GM18498 (cell line): ENCODE measurements at regions not wholly inside any gene's neighbourhood (a gene's known extent, or its start where the extent isn't known, plus 50 kb on each side); places are given as distances from the start of the nearest gene placed in this dataset.
"Not testable (repeated sequence)": the region's sequence is repeated elsewhere in the genome, so short reads cannot be mapped to it uniquely, and the experiment has no call there.

Experiments
- ATAC-seq: cut with Tn5 transposase; IDR thresholded peaks from one replicate; pipeline ENCODE4 v1.9.1; 2021; ENCODE audit warnings: mild to moderate bottlenecking, moderate library complexity; ENCODE audit not compliant: unreplicated experiment

- no peak for ATAC-seq
Observed at GRCh38 chr9:106038266-106039001, 344.1 kb downstream of the TMEM38B start.

DNA sequence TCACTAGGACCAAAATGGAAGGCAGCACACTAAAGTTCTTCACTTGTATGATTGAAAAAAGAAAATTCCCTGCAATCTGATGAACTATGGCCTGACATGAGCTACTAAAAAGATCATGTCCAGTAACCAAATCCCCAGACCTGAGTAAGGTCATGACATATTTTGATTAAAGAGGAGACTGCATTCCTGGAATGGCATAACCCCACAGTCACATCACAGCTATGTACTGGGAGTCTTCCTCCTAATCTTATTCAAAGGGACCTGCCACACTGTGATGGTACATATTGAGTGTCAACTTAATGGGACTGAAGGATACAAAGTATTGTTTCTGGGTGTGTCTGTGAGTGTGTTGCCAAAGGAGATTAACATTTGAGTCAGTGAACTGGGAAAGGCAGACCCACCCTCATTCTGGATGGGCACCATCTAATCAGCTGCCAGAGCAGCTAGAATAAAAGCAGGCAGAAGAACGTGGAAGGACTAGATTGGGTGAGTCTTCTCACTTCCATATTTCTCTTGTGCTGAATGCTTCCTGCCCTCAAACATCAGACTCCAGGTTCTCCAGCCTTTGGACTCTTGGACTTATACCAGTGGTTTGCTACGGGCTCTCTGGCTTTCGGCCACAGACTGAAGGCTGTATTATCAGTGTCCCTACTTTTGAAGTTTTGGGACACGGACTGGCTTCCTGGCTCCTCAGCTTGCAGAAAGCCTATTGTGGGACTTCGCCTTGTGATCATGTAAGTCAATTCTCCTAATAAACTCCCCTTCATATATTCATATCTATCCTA lies 345.0 kb downstream of the TMEM38B start:
- ATAC-seq = no peak

DNA sequence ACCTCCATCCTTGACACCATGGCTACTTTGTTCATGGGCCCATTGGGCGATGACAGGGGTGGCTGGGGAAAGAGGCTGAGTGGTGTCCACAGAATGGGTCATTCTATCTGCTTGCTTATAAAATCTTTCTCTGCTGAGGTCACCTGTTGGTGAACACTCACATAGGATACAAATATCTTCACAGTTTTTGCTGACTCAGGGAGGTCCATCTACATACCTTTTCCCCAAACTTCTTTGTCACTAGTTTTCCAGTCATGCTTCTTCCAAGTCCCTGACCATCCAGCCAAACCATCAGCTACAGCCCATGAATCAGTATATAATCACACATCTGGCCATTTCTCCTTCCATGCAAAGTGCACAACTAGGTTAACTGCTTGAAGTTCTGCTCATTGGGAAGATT lies 347.6 kb downstream of the TMEM38B start:
- ATAC-seq = not testable (repeated sequence)

DNA sequence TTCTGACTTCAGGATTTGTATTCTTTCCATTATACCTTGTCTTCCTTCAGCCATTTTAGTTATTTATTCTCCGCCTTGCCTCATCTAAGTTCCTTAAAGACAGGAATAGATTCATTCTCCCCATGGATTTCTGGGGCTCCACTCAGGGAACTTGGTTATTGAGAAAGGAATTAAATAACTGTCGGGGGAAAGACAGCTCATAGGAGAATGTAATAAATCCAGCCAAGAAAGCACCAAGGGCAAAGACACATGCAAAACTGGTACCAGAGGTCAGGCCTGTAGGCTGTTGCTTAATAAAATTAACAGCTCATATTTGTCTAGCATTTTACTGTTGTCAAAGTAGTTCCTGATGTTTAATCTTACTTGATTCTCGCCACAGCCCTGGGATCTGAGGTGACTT lies 357.2 kb downstream of the TMEM38B start:
- ATAC-seq = no peak

- no peak for ATAC-seq
Observed at GRCh38 chr9:106052166-106052565, 357.8 kb downstream of the TMEM38B start.

DNA sequence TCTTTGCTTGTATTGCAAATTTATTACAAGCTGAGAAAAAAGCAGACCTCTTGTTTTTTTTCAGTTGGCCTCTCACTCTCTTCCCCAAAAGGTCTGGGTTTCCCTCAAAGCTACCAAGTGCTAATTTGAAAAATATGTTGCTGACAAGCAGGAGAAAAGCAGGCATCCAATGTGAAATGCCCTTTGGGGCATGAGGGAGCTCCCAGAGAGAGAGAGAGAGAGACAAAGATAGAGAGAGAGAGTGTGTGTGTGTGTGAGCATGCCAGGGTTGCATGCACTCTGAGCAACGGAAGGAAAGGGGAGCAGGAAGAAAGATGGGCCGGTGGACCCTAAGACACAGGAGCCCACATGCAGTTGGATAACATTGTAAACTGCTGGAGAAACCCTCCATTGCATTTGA lies 358.4 kb downstream of the TMEM38B start:
- ATAC-seq = no peak

- ATAC-seq = no peak
Observed at GRCh38 chr9:106056328-106056727, 362.0 kb downstream of the TMEM38B start.

GRCh38 chr9:106058460-106058859 lies 364.1 kb downstream of the TMEM38B start:
- no peak for ATAC-seq

DNA sequence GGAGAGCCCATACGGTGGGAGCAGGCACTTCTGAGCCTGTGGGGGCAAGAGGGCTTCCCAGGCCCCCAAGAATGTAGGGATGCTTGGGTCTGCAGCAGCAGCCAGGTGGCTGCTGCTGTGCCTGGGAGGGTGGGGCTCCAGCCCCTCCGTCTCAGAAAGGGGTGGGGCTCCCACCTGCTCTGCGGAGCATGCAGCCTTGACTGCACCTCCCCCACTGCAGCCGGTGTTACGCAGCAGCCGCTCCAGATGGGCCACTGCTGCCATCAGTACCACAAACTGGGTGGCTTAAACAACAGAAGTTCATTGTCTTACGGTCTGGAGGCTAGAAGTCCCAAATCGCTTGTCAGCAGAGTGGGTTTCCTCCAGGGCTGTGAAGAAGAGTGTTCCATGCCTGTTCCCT lies 365.5 kb downstream of the TMEM38B start:
- ATAC-seq = no peak

DNA sequence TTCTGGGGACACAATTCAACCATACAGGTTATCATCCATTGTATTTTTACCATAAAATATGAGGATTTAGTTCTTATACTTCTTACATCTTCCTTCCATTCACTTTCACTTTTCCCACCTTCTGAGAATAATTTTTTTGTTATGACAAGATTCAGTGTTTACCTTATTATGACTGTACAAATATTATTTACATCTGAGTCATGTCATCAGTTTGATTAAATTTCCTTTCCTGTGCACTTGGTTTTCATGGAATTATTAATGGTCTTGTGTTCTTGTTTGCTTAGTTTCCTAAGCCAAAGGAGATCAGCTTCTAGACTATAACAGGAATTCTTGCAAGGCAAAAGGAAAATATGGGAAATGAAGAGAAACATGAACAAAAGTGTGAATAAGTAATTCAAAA lies 366.5 kb downstream of the TMEM38B start:
- ATAC-seq = no peak

DNA sequence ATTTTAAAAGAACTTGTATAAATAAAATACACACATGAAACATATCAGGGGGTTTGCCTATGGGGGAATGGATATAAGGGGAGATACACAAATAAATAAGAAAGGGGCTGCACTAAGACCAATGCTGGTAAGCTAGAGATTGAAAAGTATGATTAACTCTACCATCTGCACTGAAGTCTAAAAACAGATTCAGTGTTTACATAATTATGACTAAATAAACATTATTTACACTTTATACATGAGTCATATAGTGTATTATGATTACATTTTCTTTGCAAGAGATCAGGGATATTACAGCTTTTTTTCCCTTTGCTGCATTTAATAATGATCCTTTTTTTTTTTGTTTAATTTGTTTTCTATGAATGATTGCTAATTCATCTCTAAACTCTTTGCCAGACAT lies 367.9 kb downstream of the TMEM38B start:
- ATAC-seq = no peak

- no peak for ATAC-seq
Observed at GRCh38 chr9:106065136-106065535, 370.8 kb downstream of the TMEM38B start.

DNA sequence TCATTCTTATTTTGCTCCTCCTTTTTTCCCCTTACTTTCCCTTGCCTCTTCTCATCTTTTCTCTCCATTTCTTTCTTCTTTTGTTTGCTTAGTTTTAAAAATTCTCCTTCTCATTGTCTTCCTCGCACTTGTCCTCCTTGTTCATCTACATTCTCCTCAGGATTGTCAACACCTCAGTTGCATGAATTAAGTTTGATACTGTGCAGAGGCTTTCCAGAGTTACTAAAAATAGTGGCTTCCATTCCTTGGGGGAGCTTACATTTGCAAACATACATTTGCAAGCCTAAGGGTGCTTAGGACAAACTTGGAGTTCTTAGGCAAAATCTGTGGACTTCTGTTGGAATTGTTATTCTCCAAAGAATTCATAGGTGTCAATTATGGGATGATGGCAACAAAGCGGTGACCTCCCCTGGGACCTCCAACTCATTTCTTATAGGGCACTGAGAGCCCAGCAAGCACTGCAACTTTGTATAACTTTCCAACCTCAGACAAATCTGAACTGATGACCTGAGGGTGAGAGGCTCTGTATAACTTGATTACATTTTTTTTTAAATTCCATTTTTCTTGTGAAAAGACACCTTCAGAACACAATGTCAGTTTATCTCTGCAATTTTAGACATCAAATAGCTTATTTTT lies 371.4 kb downstream of the TMEM38B start:
- no peak for ATAC-seq

GRCh38 chr9:106066940-106067524 lies 372.7 kb downstream of the TMEM38B start:
- no peak for ATAC-seq

DNA sequence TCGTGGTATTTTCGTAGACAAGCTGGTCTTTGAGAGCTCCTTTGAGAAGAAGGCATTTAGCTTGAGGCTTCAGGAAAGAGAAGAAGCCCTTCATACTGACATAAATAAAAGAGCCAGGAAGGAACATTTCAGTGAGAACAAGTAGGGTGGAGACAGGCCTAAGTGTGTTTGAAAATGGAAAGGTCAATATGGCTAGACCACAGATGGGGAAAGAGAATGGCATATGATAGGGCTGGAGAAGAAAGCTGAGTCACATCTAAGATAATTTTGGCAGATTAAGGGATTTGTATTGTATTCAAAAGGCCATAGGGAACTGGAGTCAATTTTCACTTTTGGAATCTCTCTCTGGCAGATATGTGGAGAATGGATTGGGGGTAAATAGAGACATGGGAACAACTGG lies 374.9 kb downstream of the TMEM38B start:
- ATAC-seq = no peak

DNA sequence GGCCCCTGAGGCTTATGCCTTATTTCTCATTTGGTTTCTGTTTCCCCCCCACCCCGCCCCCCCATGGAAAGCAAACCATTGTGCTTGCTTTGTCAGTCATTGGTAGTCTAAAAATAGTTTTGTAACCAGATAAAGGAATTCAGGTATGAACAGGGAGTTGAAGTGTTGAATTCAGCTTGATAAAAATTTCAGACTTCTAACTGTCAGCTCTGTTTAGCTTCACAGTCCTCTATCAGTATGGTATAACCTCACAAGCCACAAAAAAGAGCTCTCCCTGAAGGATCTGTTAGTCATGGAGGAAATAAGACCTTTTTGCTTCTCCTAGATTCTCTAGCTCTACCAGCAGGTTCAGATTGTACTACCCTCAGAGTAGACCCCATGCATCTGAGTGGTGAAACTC lies 378.1 kb downstream of the TMEM38B start:
- no peak for ATAC-seq

GRCh38 chr9:106074006-106074405 lies 379.7 kb downstream of the TMEM38B start:
- no peak for ATAC-seq

- no peak for ATAC-seq
Observed at GRCh38 chr9:106075236-106075959, 381.1 kb downstream of the TMEM38B start.

DNA sequence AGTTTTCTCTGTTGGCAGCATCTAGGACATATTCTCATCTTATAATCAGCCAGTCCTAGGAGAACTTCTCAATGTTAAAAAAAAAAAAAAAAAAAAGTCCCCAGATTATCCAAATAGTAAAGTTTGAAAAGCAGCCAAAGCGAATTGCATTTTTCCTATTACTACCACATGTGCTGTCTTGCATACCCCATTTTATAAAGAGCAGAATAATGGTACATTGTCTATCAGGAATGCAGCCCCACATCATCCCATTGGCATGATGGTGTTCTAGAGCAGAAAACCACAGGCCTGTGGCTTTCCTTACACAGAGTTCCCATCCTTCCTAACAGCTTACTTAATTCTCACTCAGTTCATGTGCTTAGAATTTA lies 381.6 kb downstream of the TMEM38B start:
- ATAC-seq = no peak

DNA sequence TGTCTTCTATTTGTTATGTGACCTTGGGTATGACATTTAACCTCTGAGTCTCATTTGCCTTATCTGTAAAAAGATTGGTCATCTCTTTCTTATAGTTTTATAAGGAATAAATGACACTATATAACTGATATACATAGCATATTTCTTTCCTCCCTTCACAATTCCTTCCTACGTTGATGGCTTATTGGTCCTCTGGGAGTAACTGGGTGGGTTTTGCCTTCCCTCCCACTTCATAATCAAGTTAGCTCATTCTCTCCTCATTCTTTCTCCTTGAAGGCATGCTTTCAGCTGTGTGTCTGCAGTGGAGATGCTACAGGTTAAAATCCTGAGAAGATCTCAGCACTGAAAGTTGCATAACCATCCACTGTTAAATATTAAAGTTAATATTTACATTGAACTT lies 382.4 kb downstream of the TMEM38B start:
- ATAC-seq = no peak

GRCh38 chr9:106077731-106078130 lies 383.4 kb downstream of the TMEM38B start:
- ATAC-seq = no peak
